ENCODE measurements at regions not wholly inside any gene's neighbourhood (a gene's known extent, or its start where the extent isn't known, plus 50 kb on each side); places are given as distances from the start of the nearest gene placed in this dataset.

GRCh38 chr3:144119633-144120032 is 148.0 kb downstream of the DIPK2A start:
- no peaks in the 10 kb centered on the region for H3K4me1 ChIP-seq (replicated peaks)
- intact Hi-C loops (cut with DNase I), result no loop called here
- WGBS, result 49% methylated on average over 1 of the region's 1 CpG
- TF ChIP-seq, protein P1, sequence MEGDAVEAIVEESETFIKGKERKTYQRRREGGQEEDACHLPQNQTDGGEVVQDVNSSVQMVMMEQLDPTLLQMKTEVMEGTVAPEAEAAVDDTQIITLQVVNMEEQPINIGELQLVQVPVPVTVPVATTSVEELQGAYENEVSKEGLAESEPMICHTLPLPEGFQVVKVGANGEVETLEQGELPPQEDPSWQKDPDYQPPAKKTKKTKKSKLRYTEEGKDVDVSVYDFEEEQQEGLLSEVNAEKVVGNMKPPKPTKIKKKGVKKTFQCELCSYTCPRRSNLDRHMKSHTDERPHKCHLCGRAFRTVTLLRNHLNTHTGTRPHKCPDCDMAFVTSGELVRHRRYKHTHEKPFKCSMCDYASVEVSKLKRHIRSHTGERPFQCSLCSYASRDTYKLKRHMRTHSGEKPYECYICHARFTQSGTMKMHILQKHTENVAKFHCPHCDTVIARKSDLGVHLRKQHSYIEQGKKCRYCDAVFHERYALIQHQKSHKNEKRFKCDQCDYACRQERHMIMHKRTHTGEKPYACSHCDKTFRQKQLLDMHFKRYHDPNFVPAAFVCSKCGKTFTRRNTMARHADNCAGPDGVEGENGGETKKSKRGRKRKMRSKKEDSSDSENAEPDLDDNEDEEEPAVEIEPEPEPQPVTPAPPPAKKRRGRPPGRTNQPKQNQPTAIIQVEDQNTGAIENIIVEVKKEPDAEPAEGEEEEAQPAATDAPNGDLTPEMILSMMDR (IDR thresholded peaks at IDR 0.05), result no peak
- no peaks in the 10 kb centered on the region for H3K9me3 ChIP-seq
- H3K4me3 ChIP-seq, result no peak overlapping the region
- no peak overlapping the region for H3K27ac ChIP-seq
- H3K36me3 ChIP-seq, result no peaks in the 10 kb centered on the region
- H3K27me3 ChIP-seq (replicated peaks; ENCODE audit: insufficient read depth), result no peaks in the 10 kb centered on the region
- DNase-seq (ENCODE audit: low spot score), result no peak

DNA sequence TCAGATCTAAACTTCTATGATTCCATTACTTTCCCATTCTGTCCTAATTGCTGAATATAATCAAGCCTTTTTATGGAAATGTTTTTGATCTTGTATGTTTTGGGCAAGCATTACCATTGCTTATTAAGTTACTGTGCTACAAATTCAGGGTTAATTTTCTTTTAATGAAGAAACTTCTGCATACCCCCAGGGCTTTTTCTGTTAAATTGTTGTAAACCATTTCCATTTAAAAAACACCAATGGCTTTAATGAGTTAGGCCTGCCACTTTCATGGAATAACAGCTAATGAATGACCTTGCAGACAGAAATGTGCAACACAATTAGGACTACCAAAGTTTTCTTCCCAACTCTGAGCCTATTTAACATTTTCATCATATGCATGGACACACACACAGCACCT is 150.0 kb downstream of the DIPK2A start:
- Histone ChIP-seq H3K9me3 (no peaks in the 10 kb centered on the region), H3K4me1 (replicated peaks) (no peaks in the 10 kb centered on the region), H3K4me3 (no peak overlapping the region), H3K36me3 (no peaks in the 10 kb centered on the region), H3K27ac (no peak overlapping the region), H3K27me3 (replicated peaks; ENCODE audit: insufficient read depth) (no peaks in the 10 kb centered on the region)
- DNase-seq (ENCODE audit: low spot score), result no peak
- intact Hi-C loops (cut with DNase I), result no loop called here
- TF ChIP-seq POLR2AphosphoS5 (IDR thresholded peaks at IDR 0.05), result no peak
- TF ChIP-seq, protein P1 (IDR thresholded peaks at IDR 0.05), result no peak
- no peak for TF ChIP-seq POLR2A (IDR thresholded peaks at IDR 0.05)

- Histone ChIP-seq H3K9me3 (no peaks in the 10 kb centered on the region), H3K27ac (no peak overlapping the region), H3K4me3 (no peak overlapping the region), H3K36me3 (no peaks in the 10 kb centered on the region), H3K27me3 (replicated peaks; ENCODE audit: insufficient read depth) (no peaks in the 10 kb centered on the region), H3K4me1 (replicated peaks) (no peaks in the 10 kb centered on the region)
- intact Hi-C loops (cut with DNase I), result no loop called here
- DNase-seq (ENCODE audit: low spot score), result no peak
- WGBS, result 65% methylated on average over 3 of the region's 3 CpGs
- TF ChIP-seq, protein P1 (IDR thresholded peaks at IDR 0.05), result no peak
- TF ChIP-seq POLR2AphosphoS5 (IDR thresholded peaks at IDR 0.05) (no peak), POLR2A (IDR thresholded peaks at IDR 0.05) (no peak)
Observed at GRCh38 chr3:144127014-144127413, 155.4 kb downstream of the DIPK2A start.

DNA sequence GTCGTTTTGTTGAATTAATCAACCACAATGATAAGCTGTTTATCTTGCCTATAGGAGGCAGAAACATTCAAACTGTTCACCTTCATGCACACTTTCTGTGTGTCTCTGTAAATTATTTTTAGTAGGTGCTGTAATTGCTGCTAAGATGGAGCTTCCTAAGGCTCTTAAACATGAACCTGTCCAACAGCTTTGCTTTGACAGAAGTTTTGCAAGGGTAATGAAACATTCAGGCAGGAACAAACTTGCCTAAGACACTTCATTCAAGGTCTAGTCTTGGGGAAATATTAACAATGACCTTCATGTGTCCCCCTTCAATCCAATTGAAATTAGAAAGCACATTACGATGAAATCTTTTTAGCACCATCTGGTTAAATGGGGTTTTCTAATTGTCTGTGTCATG is 156.1 kb downstream of the DIPK2A start:
- 43% methylated on average over 2 of the region's 2 CpGs for WGBS
- Histone ChIP-seq H3K4me3 (no peak overlapping the region), H3K36me3 (no peaks in the 10 kb centered on the region), H3K4me1 (replicated peaks) (no peaks in the 10 kb centered on the region), H3K27ac (no peak overlapping the region), H3K27me3 (replicated peaks; ENCODE audit: insufficient read depth) (no peaks in the 10 kb centered on the region), H3K9me3 (no peaks in the 10 kb centered on the region)
- TF ChIP-seq, protein P1 (IDR thresholded peaks at IDR 0.05), result no peak
- peak; percentile 64 for TF ChIP-seq POLR2AphosphoS5 (IDR thresholded peaks at IDR 0.05)
- intact Hi-C loops (cut with DNase I), result no loop called here
- peak; percentile 35 for DNase-seq (ENCODE audit: low spot score)

GRCh38 chr3:144128108-144128892 is 156.7 kb downstream of the DIPK2A start:
- Histone ChIP-seq H3K4me1 (replicated peaks) (no peaks in the 10 kb centered on the region), H3K27ac (no peak overlapping the region), H3K4me3 (no peak overlapping the region), H3K36me3 (no peaks in the 10 kb centered on the region), H3K9me3 (no peaks in the 10 kb centered on the region), H3K27me3 (replicated peaks; ENCODE audit: insufficient read depth) (no peaks in the 10 kb centered on the region)
- no peak for DNase-seq (ENCODE audit: low spot score)
- intact Hi-C loops (cut with DNase I), result no loop called here
- no peak for TF ChIP-seq POLR2AphosphoS5 (IDR thresholded peaks at IDR 0.05)
- no peak for TF ChIP-seq POLR2A (IDR thresholded peaks at IDR 0.05)
- TF ChIP-seq, protein P1 (IDR thresholded peaks at IDR 0.05), result no peak
- WGBS, result 39% methylated on average over 6 of the region's 6 CpGs
